ENCODE measurements at regions not wholly inside any gene's neighbourhood (a gene's known extent, or its start where the extent isn't known, plus 50 kb on each side); places are given as distances from the start of the nearest gene placed in this dataset.

- TF ChIP-seq CTCF (IDR thresholded peaks at IDR 0.05) (no peak), POLR2A (IDR thresholded peaks at IDR 0.05) (no peak)
These were observed 93.8 kb downstream of the FEM1C start for GRCh38 chr5:115450741-115451140.
